ENCODE measurements at regions not wholly inside any gene's neighbourhood (a gene's known extent, or its start where the extent isn't known, plus 50 kb on each side); places are given as distances from the start of the nearest gene placed in this dataset.

DNA sequence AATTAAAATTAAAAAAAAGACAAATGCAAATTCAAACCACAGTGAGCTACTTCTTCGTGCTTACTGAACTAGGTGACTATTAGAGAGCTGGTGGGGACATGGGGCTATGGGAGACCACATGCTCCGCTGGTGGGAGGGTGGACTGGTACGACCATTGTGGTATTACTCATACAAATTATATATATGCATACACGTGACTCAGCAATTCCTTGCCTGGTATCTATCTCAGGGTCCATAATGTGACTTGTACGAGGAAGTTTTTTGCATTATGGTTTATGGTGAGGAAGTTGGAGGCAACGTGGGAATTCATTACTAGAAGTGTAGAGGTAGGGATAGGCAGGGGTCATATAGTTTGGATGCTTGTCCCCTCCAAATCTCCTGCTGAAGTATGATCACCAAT lies 1112.7 kb downstream of the TYW1 start:
- Histone ChIP-seq H3K4me3 (ENCODE audit: insufficient read depth, low read length) (no peak overlapping the region), H3K36me3 (ENCODE audit: insufficient read depth, low read length) (no peaks in the 10 kb centered on the region), H3K79me2 (ENCODE audit: insufficient read depth, low read length) (no peaks in the 10 kb centered on the region), H3K27ac (ENCODE audit: low read depth, low read length) (no peak overlapping the region), H2AFZ (ENCODE audit: low read length) (no peak overlapping the region), H3K27me3 (ENCODE audit: insufficient read depth, low read length) (no peaks in the 10 kb centered on the region), H4K20me1 (ENCODE audit: insufficient read depth, low read length) (no peaks in the 10 kb centered on the region), H3K4me1 (ENCODE audit: insufficient read depth, low read length) (no peaks in the 10 kb centered on the region), H3K9me3 (ENCODE audit: low read depth, low read length) (no peaks in the 10 kb centered on the region), H3K4me2 (ENCODE audit: insufficient read depth, low read length) (no peak overlapping the region)
- DNase-seq (ENCODE audit: insufficient read length, low spot score, missing footprints), result no peak
- TF ChIP-seq CTCF (IDR thresholded peaks at IDR 0.05; ENCODE audit: extremely low read depth, low read depth, low read length), result no peak

DNA sequence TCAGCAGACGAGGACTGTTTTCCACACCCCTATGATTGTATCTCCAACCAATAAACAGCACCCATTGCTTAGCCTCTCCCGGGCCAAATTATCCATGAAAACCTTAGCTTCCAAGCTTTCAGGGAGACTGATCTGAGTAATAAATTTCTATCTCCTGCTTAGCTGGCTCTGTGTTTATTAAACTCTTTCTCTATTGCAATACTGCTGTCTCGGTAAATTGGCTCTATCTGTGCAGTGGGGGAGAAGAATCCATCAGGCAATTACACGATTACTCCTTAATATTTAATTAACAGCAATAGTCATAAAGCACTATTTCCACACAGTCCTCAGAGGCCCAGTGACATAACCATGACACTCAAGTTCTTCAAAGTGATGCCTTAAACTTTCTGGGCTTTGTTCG lies 1122.8 kb downstream of the TYW1 start:
- no peaks in the 10 kb centered on the region for H4K20me1 ChIP-seq (ENCODE audit: insufficient read depth, low read length)
- no peak overlapping the region for H3K4me3 ChIP-seq (ENCODE audit: insufficient read depth, low read length)
- no peaks in the 10 kb centered on the region for H3K4me1 ChIP-seq (ENCODE audit: insufficient read depth, low read length)
- DNase-seq (ENCODE audit: insufficient read length, low spot score, missing footprints), result no peak
- H3K79me2 ChIP-seq (ENCODE audit: insufficient read depth, low read length), result no peaks in the 10 kb centered on the region
- H3K27me3 ChIP-seq (ENCODE audit: insufficient read depth, low read length), result no peaks in the 10 kb centered on the region
- no peak overlapping the region for H2AFZ ChIP-seq (ENCODE audit: low read length)
- no peak for TF ChIP-seq CTCF (IDR thresholded peaks at IDR 0.05; ENCODE audit: extremely low read depth, low read depth, low read length)
- H3K4me2 ChIP-seq (ENCODE audit: insufficient read depth, low read length), result no peak overlapping the region
- no peaks in the 10 kb centered on the region for H3K36me3 ChIP-seq (ENCODE audit: insufficient read depth, low read length)
- no peak overlapping the region for H3K27ac ChIP-seq (ENCODE audit: low read depth, low read length)
- no peaks in the 10 kb centered on the region for H3K9me3 ChIP-seq (ENCODE audit: low read depth, low read length)

- Histone ChIP-seq H3K4me3 (ENCODE audit: insufficient read depth, low read length) (no peak overlapping the region), H4K20me1 (ENCODE audit: insufficient read depth, low read length) (no peaks in the 10 kb centered on the region), H3K9me3 (ENCODE audit: low read depth, low read length) (no peaks in the 10 kb centered on the region), H3K79me2 (ENCODE audit: insufficient read depth, low read length) (no peaks in the 10 kb centered on the region), H2AFZ (ENCODE audit: low read length) (no peak overlapping the region), H3K27ac (ENCODE audit: low read depth, low read length) (no peak overlapping the region), H3K4me2 (ENCODE audit: insufficient read depth, low read length) (no peak overlapping the region), H3K36me3 (ENCODE audit: insufficient read depth, low read length) (no peaks in the 10 kb centered on the region), H3K4me1 (ENCODE audit: insufficient read depth, low read length) (no peaks in the 10 kb centered on the region), H3K27me3 (ENCODE audit: insufficient read depth, low read length) (no peaks in the 10 kb centered on the region)
- no peak for DNase-seq (ENCODE audit: insufficient read length, low spot score, missing footprints)
- TF ChIP-seq CTCF (IDR thresholded peaks at IDR 0.05; ENCODE audit: extremely low read depth, low read depth, low read length), result no peak
Observed at GRCh38 chr7:68121056-68121455, 1124.4 kb downstream of the TYW1 start.

DNA sequence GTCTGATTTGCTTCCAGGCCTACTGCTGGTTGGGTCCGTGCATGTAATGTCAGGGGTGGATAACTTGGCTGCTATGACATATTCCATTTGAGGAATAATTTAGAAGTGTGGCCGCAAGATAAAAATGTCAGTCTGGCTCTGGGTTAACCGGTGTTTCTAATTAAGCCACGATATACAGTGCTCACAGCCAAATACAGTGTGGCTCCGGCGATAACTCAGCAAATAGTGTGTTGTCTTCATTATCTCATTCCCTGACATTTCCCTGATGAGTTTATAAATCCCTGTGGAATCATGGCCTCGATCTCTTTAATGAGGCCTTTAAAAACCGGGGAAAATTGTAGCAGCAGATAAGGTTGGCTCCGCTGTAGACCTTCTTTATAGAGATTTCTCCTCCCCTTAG lies 1125.0 kb downstream of the TYW1 start:
- Histone ChIP-seq H3K9me3 (ENCODE audit: low read depth, low read length) (no peaks in the 10 kb centered on the region), H3K4me1 (ENCODE audit: insufficient read depth, low read length) (no peaks in the 10 kb centered on the region), H3K79me2 (ENCODE audit: insufficient read depth, low read length) (no peaks in the 10 kb centered on the region), H3K27me3 (ENCODE audit: insufficient read depth, low read length) (no peaks in the 10 kb centered on the region), H3K27ac (ENCODE audit: low read depth, low read length) (no peak overlapping the region), H4K20me1 (ENCODE audit: insufficient read depth, low read length) (no peaks in the 10 kb centered on the region), H3K4me2 (ENCODE audit: insufficient read depth, low read length) (no peak overlapping the region), H3K4me3 (ENCODE audit: insufficient read depth, low read length) (no peak overlapping the region), H2AFZ (ENCODE audit: low read length) (no peak overlapping the region), H3K36me3 (ENCODE audit: insufficient read depth, low read length) (no peaks in the 10 kb centered on the region)
- TF ChIP-seq CTCF (IDR thresholded peaks at IDR 0.05; ENCODE audit: extremely low read depth, low read depth, low read length), result no peak
- no peak for DNase-seq (ENCODE audit: insufficient read length, low spot score, missing footprints)

All from osteoblast (primary cell).